ENCODE measurements at regions not wholly inside any gene's neighbourhood (a gene's known extent, or its start where the extent isn't known, plus 50 kb on each side); places are given as distances from the start of the nearest gene placed in this dataset.

DNA sequence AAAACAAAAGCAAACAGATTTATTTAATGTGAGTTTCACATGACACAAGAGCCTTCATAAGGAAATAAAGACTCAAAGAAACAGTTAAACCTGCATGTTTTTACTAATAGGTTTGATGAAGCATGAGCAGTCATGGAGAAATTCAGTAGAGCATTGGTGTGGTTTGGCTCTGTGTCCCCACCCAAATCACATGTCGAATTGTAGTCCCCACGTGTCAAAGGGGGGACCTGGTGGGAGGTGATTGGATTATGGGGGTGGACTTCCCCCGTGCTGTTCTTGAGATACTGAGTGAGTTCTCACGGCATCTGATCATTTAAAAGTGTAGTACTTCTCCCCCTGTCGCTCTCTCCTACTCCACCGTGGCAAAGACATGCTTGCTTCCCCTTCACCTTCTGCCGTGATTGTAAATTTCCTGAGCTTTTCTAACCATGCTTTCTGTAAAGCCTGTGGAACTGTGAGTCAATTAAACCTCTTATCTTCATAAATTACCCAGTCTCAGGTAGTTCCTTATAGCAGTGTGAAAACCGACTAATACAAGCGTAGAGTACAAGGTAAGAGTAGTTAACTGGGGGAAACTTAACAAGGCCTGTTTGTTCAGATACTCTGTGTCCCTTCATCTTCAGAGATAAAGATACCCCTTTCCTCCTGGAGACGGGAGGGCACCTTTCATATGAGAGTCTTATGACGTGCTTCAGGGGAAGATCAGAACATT is 354.8 kb downstream of the SIPA1L2 start:
- H3K23me2 ChIP-seq (ENCODE audit: low read depth, low read length): no peaks in the 10 kb centered on the region
- H2BK5ac ChIP-seq (ENCODE audit: low read depth, low read length): no peak overlapping the region
- H3K4ac ChIP-seq (replicated peaks; ENCODE audit: insufficient read length, low read depth, low read length): no peak overlapping the region
- no peaks in the 10 kb centered on the region for H3K79me2 ChIP-seq (ENCODE audit: control insufficient read depth in 1 of 2, insufficient read depth in 2 of 2, low read length in 2 of 2)
- no peaks in the 10 kb centered on the region for H4K20me1 ChIP-seq (replicated peaks in 1 of 2; ENCODE audit: control insufficient read depth in 1 of 2, insufficient read depth in 2 of 2, low read length in 2 of 2)
- H3K18ac ChIP-seq (ENCODE audit: extremely low read depth, low read length): no peak overlapping the region
- no peaks in the 10 kb centered on the region; a peak in 1 of 8 replicates for H3K36me3 ChIP-seq (ENCODE audit: control insufficient read depth in 2 of 4, insufficient read depth in 4 of 4, low read length in 3 of 4)
- no peaks in the 10 kb centered on the region for H3K79me1 ChIP-seq (ENCODE audit: low read depth, low read length)
- no peak overlapping the region for H2BK20ac ChIP-seq (ENCODE audit: low read length)
- no peak for FAIRE-seq
- H4K5ac ChIP-seq (ENCODE audit: insufficient read length, low read depth, low read length): no peak overlapping the region
- no peak overlapping the region for H2AK5ac ChIP-seq (ENCODE audit: low read depth, low read length)
- no peak overlapping the region for H3K14ac ChIP-seq (ENCODE audit: insufficient read length)
- POLR2A ChIA-PET (ENCODE audit: partially characterized antibody): no interaction called here
- no peak overlapping the region for H2BK12ac ChIP-seq (ENCODE audit: low read depth, low read length)
- no peak overlapping the region for H2BK15ac ChIP-seq (ENCODE audit: low read length)
- no peak overlapping the region for H3K27ac ChIP-seq (ENCODE audit: low read depth, low read length)
- CTCF ChIA-PET (ENCODE audit: partially characterized antibody): no interaction called here
- no peak overlapping the region for H4K8ac ChIP-seq (ENCODE audit: extremely low read depth, insufficient read depth, low read length)
- no peak overlapping the region for H2BK120ac ChIP-seq (replicated peaks; ENCODE audit: low read depth, low read length)
- H3K56ac ChIP-seq (replicated peaks; ENCODE audit: insufficient read length, low read depth, low read length): no peak overlapping the region
- no peaks in the 10 kb centered on the region for H3K9me3 ChIP-seq (ENCODE audit: insufficient read depth in 2 of 2, low read depth in 1 of 2, low read length in 1 of 2)
- TF ChIP-seq PHF8 (conservative IDR thresholded peaks at IDR 0.05; ENCODE audit: low read depth, low read length): no peak
- no peak for TF ChIP-seq RFX5 (IDR thresholded peaks at IDR 0.05; ENCODE audit: borderline replicate concordance, low read depth, low read length)
- no peak for TF ChIP-seq POLR2A (IDR thresholded peaks at IDR 0.05; ENCODE audit: control extremely low read depth in 1 of 2, low read depth in 2 of 2, low read length in 2 of 2)
- no peak for TF ChIP-seq SUZ12 (IDR thresholded peaks at IDR 0.05; ENCODE audit: low read length)
- no peak for TF ChIP-seq CHD1 (IDR thresholded peaks at IDR 0.05; ENCODE audit: low read depth, low read length)
- TF ChIP-seq EZH2 (IDR thresholded peaks at IDR 0.05; ENCODE audit: low read depth, low read length, severe bottlenecking): no peak
- no peak for TF ChIP-seq CHD2 (IDR thresholded peaks at IDR 0.05; ENCODE audit: low read length)
- no peak for TF ChIP-seq EGR1 (IDR thresholded peaks at IDR 0.05; ENCODE audit: borderline replicate concordance, low read depth, low read length)
- TF ChIP-seq KDM1A (IDR thresholded peaks at IDR 0.05; ENCODE audit: borderline replicate concordance, low read length): no peak
- TF ChIP-seq POU5F1 (IDR thresholded peaks at IDR 0.05; ENCODE audit: low read depth, low read length): no peak
- no peak overlapping the region for H3K23ac ChIP-seq (ENCODE audit: insufficient read length)
- H4K91ac ChIP-seq (replicated peaks; ENCODE audit: insufficient read length, low read length): no peak overlapping the region
- no peaks in the 10 kb centered on the region; a peak in 2 of 7 replicates for H3K27me3 ChIP-seq (replicated peaks in 1 of 4; ENCODE audit: control insufficient read depth in 3 of 4, extremely low read depth in 1 of 4, insufficient read depth in 3 of 4, low read length in 3 of 4)
- no peak for DNase-seq (ENCODE audit: low read depth in 1 of 2, low spot score in 2 of 2)
- no peak overlapping the region for H3K9ac ChIP-seq (replicated peaks in 1 of 4; ENCODE audit: extremely low read depth in 1 of 4, low read depth in 3 of 4, low read length in 3 of 4)
- H3K4me1 ChIP-seq (replicated peaks in 1 of 4; ENCODE audit: control insufficient read depth in 3 of 4, insufficient read depth in 4 of 4, low read length in 3 of 4): peaks cover 6 to 19% (median 10%) of the 10 kb centered on the region in 4 experiments
- no peak overlapping the region for H3K4me2 ChIP-seq (ENCODE audit: insufficient read depth in 1 of 2, low read depth in 2 of 2, low read length in 2 of 2)
- H3K4me3 ChIP-seq (ENCODE audit: extremely low read depth in 1 of 4, insufficient read depth in 2 of 4, low read depth in 3 of 4, low read length in 4 of 4): no peak overlapping the region
- 90% methylated on average over 11 of the region's 11 CpGs; no CpG with 5 or more reads in 1 of the 2 experiments for WGBS, 2 experiments (ENCODE audit: extremely low coverage in 1 of 2, insufficient coverage in 1 of 2, insufficient read length in 1 of 2, insufficient replicate concordance in 2 of 2, low coverage in 1 of 2, low lambda C conversion rate in 2 of 2, missing lambda C conversion rate in 1 of 2)
- H2AFZ ChIP-seq (ENCODE audit: low read length): no peak overlapping the region

All from H1 (cell line).